ENCODE measurements at regions not wholly inside any gene's neighbourhood (a gene's known extent, or its start where the extent isn't known, plus 50 kb on each side); places are given as distances from the start of the nearest gene placed in this dataset.
"Not testable (repeated sequence)": the region's sequence is repeated elsewhere in the genome, so short reads cannot be mapped to it uniquely, and the experiment has no call there.

- DNase-seq (ENCODE audit: low read depth in 4 of 6, low spot score in 6 of 6), result no peak
- no peak overlapping the region for H3K4me3 ChIP-seq (ENCODE audit: low read depth, low read length)
- H3K4me1 ChIP-seq (ENCODE audit: control insufficient read depth, insufficient read depth, low read length), result no peaks in the 10 kb centered on the region
- no peaks in the 10 kb centered on the region for H3K27me3 ChIP-seq (ENCODE audit: control insufficient read depth, insufficient read depth, low read length)
- WGBS (ENCODE audit: insufficient coverage), result 96% methylated on average over 2 of the region's 3 CpGs
- H3K27ac ChIP-seq (ENCODE audit: low read depth, low read length), result no peak overlapping the region
- no peaks in the 10 kb centered on the region for H3K9me3 ChIP-seq (ENCODE audit: control insufficient read depth, insufficient read depth, low read length)
- H3K36me3 ChIP-seq (ENCODE audit: control insufficient read depth, insufficient read depth, low read length), result no peaks in the 10 kb centered on the region
Observed at GRCh38 chr2:19643117-19643518, 258.7 kb downstream of the TTC32 start.

DNA sequence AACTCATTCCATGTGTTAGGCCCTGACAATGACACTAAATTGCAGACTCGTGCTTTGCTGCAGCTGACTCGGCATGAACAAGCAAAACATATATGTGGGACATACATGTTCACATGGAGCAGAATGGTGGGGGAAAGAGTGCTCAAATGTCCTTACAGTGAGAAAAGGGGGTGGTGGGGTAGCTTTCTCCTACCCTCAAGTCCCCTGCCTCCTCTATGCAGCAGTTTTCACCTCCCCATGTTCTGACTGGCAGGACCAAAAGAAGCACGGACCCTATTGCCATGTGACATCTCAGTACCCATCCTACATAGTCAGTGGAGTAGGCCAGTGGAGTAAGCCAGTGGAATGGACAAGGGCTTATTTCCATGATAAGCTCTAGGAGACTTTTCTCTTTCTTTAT, 259.3 kb downstream of the TTC32 start:
- Histone ChIP-seq H3K36me3 (ENCODE audit: control insufficient read depth, insufficient read depth, low read length) (no peaks in the 10 kb centered on the region), H3K27me3 (ENCODE audit: control insufficient read depth, insufficient read depth, low read length) (no peaks in the 10 kb centered on the region), H3K9me3 (ENCODE audit: control insufficient read depth, insufficient read depth, low read length) (no peaks in the 10 kb centered on the region), H3K27ac (ENCODE audit: low read depth, low read length) (no peak overlapping the region), H3K4me3 (ENCODE audit: low read depth, low read length) (no peak overlapping the region), H3K4me1 (ENCODE audit: control insufficient read depth, insufficient read depth, low read length) (no peaks in the 10 kb centered on the region)
- no peak for DNase-seq (ENCODE audit: low read depth in 4 of 6, low spot score in 6 of 6)
- no CpG with 5 or more reads among the region's 3 CpGs for WGBS (ENCODE audit: insufficient coverage)

DNA sequence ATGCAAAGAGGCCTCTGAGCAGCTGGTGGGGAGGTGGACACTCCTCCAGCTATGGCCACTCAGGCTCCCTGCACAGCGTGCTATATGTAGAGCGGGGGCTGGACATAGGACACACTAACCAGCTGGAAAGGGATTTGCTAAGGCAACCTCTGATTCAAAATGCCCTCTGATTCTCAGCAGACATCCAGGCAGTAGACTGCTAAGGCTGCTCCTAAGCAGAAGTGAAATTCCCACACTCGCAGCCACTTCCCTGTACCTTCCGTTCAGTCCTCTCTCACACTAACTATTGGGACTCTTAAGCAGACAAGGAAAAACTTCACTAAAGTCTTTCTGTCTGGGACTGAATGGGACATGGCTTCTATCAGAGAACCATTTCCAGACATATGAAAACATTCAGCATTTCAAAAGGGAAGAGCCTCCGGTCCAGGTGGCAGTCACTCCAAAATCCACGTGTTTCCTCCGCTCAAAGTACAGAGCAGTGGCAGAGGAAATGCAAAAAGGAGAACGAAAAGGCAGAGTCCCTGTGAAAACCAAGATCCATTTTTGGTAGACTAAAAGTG, 265.8 kb downstream of the TTC32 start:
- Histone ChIP-seq H3K4me3 (ENCODE audit: low read depth, low read length) (no peak overlapping the region), H3K36me3 (ENCODE audit: control insufficient read depth, insufficient read depth, low read length) (no peaks in the 10 kb centered on the region), H3K27ac (ENCODE audit: low read depth, low read length) (no peak overlapping the region), H3K27me3 (ENCODE audit: control insufficient read depth, insufficient read depth, low read length) (no peaks in the 10 kb centered on the region), H3K4me1 (ENCODE audit: control insufficient read depth, insufficient read depth, low read length) (no peaks in the 10 kb centered on the region), H3K9me3 (ENCODE audit: control insufficient read depth, insufficient read depth, low read length) (no peaks in the 10 kb centered on the region)
- DNase-seq (ENCODE audit: low read depth in 4 of 6, low spot score in 6 of 6), result no peak
- 95% methylated on average over 7 of the region's 8 CpGs for whole genome bisulfite sequencing (ENCODE audit: insufficient coverage)

DNA sequence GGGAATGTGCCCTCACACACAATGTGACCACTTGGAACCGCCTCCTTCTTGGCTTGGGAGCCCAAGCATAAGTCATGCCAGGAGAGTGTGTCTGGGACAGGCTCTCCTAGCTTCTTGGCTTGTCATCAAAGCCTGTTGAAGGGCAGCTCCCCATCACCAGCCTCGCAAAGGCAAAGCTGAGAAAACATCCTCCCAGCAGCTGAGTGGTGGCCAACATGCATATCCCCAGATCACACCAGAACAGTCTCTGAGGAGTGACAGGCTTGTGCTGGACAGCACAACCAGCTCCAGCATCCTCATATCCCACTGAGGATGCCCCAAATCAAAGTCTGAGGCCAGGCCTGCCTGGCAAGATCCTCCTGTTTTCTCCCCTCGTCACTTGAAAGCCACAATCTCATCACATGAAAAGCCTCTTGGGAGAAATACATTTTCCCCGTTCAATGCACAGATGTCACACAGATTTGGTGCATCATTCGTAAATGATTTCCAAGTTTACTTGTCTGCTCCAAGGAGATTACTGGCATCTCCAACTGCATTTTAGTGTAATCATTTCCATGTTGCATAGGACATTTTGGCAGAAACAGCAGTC, 269.3 kb downstream of the TTC32 start:
- Histone ChIP-seq H3K27ac (ENCODE audit: low read depth, low read length) (no peak overlapping the region), H3K27me3 (ENCODE audit: control insufficient read depth, insufficient read depth, low read length) (no peaks in the 10 kb centered on the region), H3K9me3 (ENCODE audit: control insufficient read depth, insufficient read depth, low read length) (no peaks in the 10 kb centered on the region), H3K4me1 (ENCODE audit: control insufficient read depth, insufficient read depth, low read length) (no peaks in the 10 kb centered on the region), H3K4me3 (ENCODE audit: low read depth, low read length) (no peak overlapping the region), H3K36me3 (ENCODE audit: control insufficient read depth, insufficient read depth, low read length) (no peaks in the 10 kb centered on the region)
- WGBS (ENCODE audit: insufficient coverage), result 54% methylated on average over 5 of the region's 5 CpGs
- peak in 2 of 6 donors; percentile 16 to 73 for DNase-seq (ENCODE audit: low read depth in 4 of 6, low spot score in 6 of 6)

DNA sequence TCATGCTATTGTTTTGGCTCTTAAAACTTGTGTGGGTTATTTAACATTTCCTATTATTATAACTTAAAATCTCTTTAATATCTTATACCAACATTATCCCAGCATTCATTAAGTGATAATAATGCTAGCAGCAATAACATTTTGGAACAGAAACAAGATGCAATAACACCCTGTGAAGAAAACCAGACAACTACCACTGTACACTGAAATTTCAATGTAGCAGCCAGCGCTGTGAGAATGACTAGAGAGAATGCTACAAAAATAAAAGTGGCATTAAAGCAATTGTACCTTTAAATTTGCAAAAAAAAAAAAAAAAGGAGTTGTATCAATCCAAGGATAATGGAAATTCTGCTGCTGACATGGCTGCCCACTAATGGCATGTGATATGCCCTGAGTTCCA, 269.9 kb downstream of the TTC32 start:
- H3K36me3 ChIP-seq (ENCODE audit: control insufficient read depth, insufficient read depth, low read length), result no peaks in the 10 kb centered on the region
- no CpG with 5 or more reads among the region's 1 CpG for WGBS (ENCODE audit: insufficient coverage)
- H3K4me1 ChIP-seq (ENCODE audit: control insufficient read depth, insufficient read depth, low read length), result no peaks in the 10 kb centered on the region
- H3K9me3 ChIP-seq (ENCODE audit: control insufficient read depth, insufficient read depth, low read length), result peaks cover 2% of the 10 kb centered on the region
- H3K27me3 ChIP-seq (ENCODE audit: control insufficient read depth, insufficient read depth, low read length), result no peaks in the 10 kb centered on the region
- H3K27ac ChIP-seq (ENCODE audit: low read depth, low read length), result no peak overlapping the region
- DNase-seq (ENCODE audit: low read depth in 4 of 6, low spot score in 6 of 6), result peak in 1 of 6 donors; percentile 17
- no peak overlapping the region for H3K4me3 ChIP-seq (ENCODE audit: low read depth, low read length)

DNA sequence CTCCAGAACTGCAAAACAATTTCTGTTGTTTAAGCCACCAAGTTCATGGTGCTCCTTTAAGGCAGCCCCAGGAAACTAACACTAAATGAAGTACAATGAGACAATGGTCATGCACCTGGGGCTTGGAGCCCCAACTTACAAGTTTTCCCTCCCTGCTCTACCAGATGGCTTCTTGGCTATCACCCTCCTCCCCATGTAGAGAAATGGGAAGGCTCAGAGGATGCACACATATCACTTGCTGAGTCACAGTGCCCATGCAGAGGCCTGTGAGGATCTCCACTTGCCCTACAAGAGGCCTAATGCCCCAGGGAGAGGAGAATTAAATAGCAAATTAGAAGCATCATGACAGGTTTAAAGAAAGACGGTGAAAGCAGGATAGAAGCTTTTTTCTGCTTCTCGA, 270.9 kb downstream of the TTC32 start:
- H3K4me3 ChIP-seq (ENCODE audit: low read depth, low read length), result no peak overlapping the region
- no peak for DNase-seq (ENCODE audit: low read depth in 4 of 6, low spot score in 6 of 6)
- WGBS (ENCODE audit: insufficient coverage), result no CpG with 5 or more reads among the region's 2 CpGs

GRCh38 chr2:19627359-19627758, 268.9 kb upstream of the OSR1 start:
- DNase-seq (ENCODE audit: low read depth in 4 of 6, low spot score in 6 of 6), result no peak
- peaks cover 2% of the 10 kb centered on the region for H3K9me3 ChIP-seq (ENCODE audit: control insufficient read depth, insufficient read depth, low read length)
- H3K36me3 ChIP-seq (ENCODE audit: control insufficient read depth, insufficient read depth, low read length), result no peaks in the 10 kb centered on the region
- H3K27me3 ChIP-seq (ENCODE audit: control insufficient read depth, insufficient read depth, low read length), result no peaks in the 10 kb centered on the region
- no peak overlapping the region for H3K4me3 ChIP-seq (ENCODE audit: low read depth, low read length)
- no peaks in the 10 kb centered on the region for H3K4me1 ChIP-seq (ENCODE audit: control insufficient read depth, insufficient read depth, low read length)
- no peak overlapping the region for H3K27ac ChIP-seq (ENCODE audit: low read depth, low read length)

More for the DNA sequence above, 270.9 kb downstream of the TTC32 start:
- no peaks in the 10 kb centered on the region for H3K27me3 ChIP-seq (ENCODE audit: control insufficient read depth, insufficient read depth, low read length)
- no peaks in the 10 kb centered on the region for H3K36me3 ChIP-seq (ENCODE audit: control insufficient read depth, insufficient read depth, low read length)
- no peak overlapping the region for H3K27ac ChIP-seq (ENCODE audit: low read depth, low read length)
- H3K4me1 ChIP-seq (ENCODE audit: control insufficient read depth, insufficient read depth, low read length), result no peaks in the 10 kb centered on the region
- peaks cover 2% of the 10 kb centered on the region for H3K9me3 ChIP-seq (ENCODE audit: control insufficient read depth, insufficient read depth, low read length)

- peak in 2 of 6 donors; percentile 9 to 11 for DNase-seq (ENCODE audit: low read depth in 4 of 6, low spot score in 6 of 6)
- peaks cover 5% of the 10 kb centered on the region for H3K9me3 ChIP-seq (ENCODE audit: control insufficient read depth, insufficient read depth, low read length)
- H3K36me3 ChIP-seq (ENCODE audit: control insufficient read depth, insufficient read depth, low read length), result no peaks in the 10 kb centered on the region
- H3K4me1 ChIP-seq (ENCODE audit: control insufficient read depth, insufficient read depth, low read length), result no peaks in the 10 kb centered on the region
- no peak overlapping the region for H3K4me3 ChIP-seq (ENCODE audit: low read depth, low read length)
- WGBS (ENCODE audit: insufficient coverage), result no CpG with 5 or more reads among the region's 1 CpG
- no peaks in the 10 kb centered on the region for H3K27me3 ChIP-seq (ENCODE audit: control insufficient read depth, insufficient read depth, low read length)
- no peak overlapping the region for H3K27ac ChIP-seq (ENCODE audit: low read depth, low read length)
Observed at GRCh38 chr2:19623488-19623887, 265.1 kb upstream of the OSR1 start.

DNA sequence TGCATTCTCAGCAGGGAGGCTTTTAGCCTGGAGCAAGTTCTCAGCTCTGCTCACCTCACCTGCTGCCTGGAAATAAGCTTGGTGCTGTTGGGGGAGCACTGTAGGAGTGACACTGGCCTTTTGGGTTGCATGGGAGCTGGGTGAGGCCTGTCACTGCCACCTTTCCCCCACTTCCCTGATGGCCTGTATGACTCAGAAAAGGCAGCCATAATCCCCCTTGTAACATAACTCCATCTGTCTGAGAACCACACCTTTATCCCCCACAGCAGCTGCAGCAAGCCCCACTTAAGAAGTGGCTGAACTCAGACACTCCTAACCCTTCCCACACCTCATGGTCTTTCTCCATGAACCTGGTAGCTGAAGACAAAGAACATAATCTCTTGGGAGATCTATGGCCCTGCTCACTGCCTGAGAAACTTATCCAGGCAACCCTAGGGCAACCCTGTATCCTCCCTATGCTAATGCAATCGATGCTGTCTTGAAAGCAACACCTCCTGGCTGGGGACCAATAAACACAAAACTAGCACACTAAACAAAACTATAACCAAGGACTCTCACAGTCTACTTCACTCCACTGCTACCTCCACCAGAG, 258.9 kb upstream of the OSR1 start:
- Histone ChIP-seq H3K4me3 (ENCODE audit: low read depth, low read length) (no peak overlapping the region), H3K36me3 (ENCODE audit: control insufficient read depth, insufficient read depth, low read length) (no peaks in the 10 kb centered on the region), H3K27me3 (ENCODE audit: control insufficient read depth, insufficient read depth, low read length) (no peaks in the 10 kb centered on the region), H3K27ac (ENCODE audit: low read depth, low read length) (no peak overlapping the region), H3K4me1 (ENCODE audit: control insufficient read depth, insufficient read depth, low read length) (no peaks in the 10 kb centered on the region), H3K9me3 (ENCODE audit: control insufficient read depth, insufficient read depth, low read length) (peaks cover 5% of the 10 kb centered on the region)
- no peak for DNase-seq (ENCODE audit: low read depth in 4 of 6, low spot score in 6 of 6)
- 85% methylated on average over 1 of the region's 1 CpG for WGBS (ENCODE audit: insufficient coverage)

DNA sequence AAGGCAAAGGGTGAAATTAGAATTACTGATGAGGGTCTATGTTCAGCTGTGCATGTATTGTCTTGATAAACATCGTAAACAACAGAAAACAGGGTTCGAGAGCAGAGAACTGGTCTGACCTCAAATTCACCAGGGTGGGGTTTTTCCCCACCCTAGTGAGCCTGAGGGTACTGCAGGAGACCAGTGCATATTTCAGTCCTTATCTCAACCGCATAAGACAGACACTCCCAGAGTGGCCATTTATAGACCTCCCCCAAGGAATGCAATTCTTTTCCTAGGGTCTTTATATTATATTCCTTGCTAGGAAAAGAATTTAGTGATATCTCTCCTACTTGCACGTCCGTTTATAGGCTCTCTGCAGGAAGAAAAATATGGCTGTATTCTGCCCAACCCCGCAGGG, 257.0 kb upstream of the OSR1 start:
- DNase-seq (ENCODE audit: low read depth in 4 of 6, low spot score in 6 of 6); H3K4me3 ChIP-seq (ENCODE audit: low read depth, low read length); H3K27ac ChIP-seq (ENCODE audit: low read depth, low read length); H3K36me3 ChIP-seq (ENCODE audit: control insufficient read depth, insufficient read depth, low read length); H3K27me3 ChIP-seq (ENCODE audit: control insufficient read depth, insufficient read depth, low read length); H3K4me1 ChIP-seq (ENCODE audit: control insufficient read depth, insufficient read depth, low read length); H3K9me3 ChIP-seq (ENCODE audit: control insufficient read depth, insufficient read depth, low read length): not testable (repeated sequence)
- WGBS (ENCODE audit: insufficient coverage), result 94% methylated on average over 3 of the region's 6 CpGs

Data from spinal cord (tissue), 9 donors.